ENCODE measurements at regions not wholly inside any gene's neighbourhood (a gene's known extent, or its start where the extent isn't known, plus 50 kb on each side); places are given as distances from the start of the nearest gene placed in this dataset.

- no peaks in the 10 kb centered on the region for H3K27me3 Mint-ChIP-seq
- H3K27ac Mint-ChIP-seq = no peak overlapping the region
- peaks cover 3% of the 10 kb centered on the region for H3K36me3 Mint-ChIP-seq (ENCODE audit: low read depth)
- DNase-seq = no peak
- CTCF ChIA-PET = interaction anchor here (1.1 kb wide), 1 partner anchor 188 kb away, joined by 3 read pairs; no protein-coding TSS in a partner anchor
- intact Hi-C loops (cut with micrococcal nuclease) = no loop called here
- H3K9me3 Mint-ChIP-seq = peaks cover 8% of the 10 kb centered on the region
- H3K4me1 Mint-ChIP-seq = no peaks in the 10 kb centered on the region
- ATAC-seq (ENCODE audit: low read depth) = no peak
- no peak overlapping the region for H3K4me3 Mint-ChIP-seq
- TF ChIP-seq, protein P1, sequence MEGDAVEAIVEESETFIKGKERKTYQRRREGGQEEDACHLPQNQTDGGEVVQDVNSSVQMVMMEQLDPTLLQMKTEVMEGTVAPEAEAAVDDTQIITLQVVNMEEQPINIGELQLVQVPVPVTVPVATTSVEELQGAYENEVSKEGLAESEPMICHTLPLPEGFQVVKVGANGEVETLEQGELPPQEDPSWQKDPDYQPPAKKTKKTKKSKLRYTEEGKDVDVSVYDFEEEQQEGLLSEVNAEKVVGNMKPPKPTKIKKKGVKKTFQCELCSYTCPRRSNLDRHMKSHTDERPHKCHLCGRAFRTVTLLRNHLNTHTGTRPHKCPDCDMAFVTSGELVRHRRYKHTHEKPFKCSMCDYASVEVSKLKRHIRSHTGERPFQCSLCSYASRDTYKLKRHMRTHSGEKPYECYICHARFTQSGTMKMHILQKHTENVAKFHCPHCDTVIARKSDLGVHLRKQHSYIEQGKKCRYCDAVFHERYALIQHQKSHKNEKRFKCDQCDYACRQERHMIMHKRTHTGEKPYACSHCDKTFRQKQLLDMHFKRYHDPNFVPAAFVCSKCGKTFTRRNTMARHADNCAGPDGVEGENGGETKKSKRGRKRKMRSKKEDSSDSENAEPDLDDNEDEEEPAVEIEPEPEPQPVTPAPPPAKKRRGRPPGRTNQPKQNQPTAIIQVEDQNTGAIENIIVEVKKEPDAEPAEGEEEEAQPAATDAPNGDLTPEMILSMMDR (IDR thresholded peaks at IDR 0.05) = no peak
- POLR2A ChIA-PET = no interaction called here
Observed at GRCh38 chr4:128379860-128380259, 92.2 kb upstream of the PGRMC2 start.

GRCh38 chr4:128378668-128379067 is 91.1 kb upstream of the PGRMC2 start:
- ATAC-seq (ENCODE audit: low read depth) (no peak), DNase-seq (no peak)
- H3K27me3 Mint-ChIP-seq = no peaks in the 10 kb centered on the region
- H3K4me3 Mint-ChIP-seq = no peak overlapping the region
- TF ChIP-seq, protein P1 (IDR thresholded peaks at IDR 0.05) = no peak
- H3K9me3 Mint-ChIP-seq = peaks cover 8% of the 10 kb centered on the region
- H3K36me3 Mint-ChIP-seq (ENCODE audit: low read depth) = peaks cover 3% of the 10 kb centered on the region
- no peak overlapping the region for H3K27ac Mint-ChIP-seq
- CTCF ChIA-PET = interaction anchor here (1.1 kb wide), 1 partner anchor 187 kb away, joined by 3 read pairs; no protein-coding TSS in a partner anchor
- POLR2A ChIA-PET = no interaction called here
- intact Hi-C loops (cut with micrococcal nuclease) = no loop called here
- H3K4me1 Mint-ChIP-seq = no peaks in the 10 kb centered on the region

DNA sequence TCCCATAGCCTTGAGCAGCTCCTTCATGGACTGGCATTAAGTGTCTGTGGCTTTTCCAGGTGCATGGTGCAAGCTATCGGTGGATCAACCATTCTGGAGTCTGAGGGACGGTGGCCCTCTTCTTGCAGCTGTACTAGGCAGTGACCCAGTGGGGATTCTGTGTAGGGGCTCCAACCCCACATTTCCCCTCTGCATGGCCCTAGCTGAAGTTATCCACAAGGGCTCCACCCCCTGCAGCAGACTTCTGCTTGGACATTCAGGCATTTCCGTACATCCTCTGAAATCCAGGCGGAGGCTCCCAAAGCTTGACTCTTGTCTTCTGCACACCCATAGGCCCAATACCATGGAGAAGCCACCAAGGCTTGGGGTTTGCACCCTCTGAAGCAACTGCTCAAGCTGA is 89.3 kb upstream of the PGRMC2 start:
- Mint-ChIP-seq H3K27ac (no peak overlapping the region), H3K9me3 (peaks cover 8% of the 10 kb centered on the region), H3K4me3 (no peak overlapping the region), H3K36me3 (ENCODE audit: low read depth) (peaks cover 3% of the 10 kb centered on the region), H3K27me3 (no peaks in the 10 kb centered on the region), H3K4me1 (no peaks in the 10 kb centered on the region)
- no peak for ATAC-seq (ENCODE audit: low read depth)
- no peak for DNase-seq
- ChIA-PET CTCF (no interaction called here), POLR2A (no interaction called here)
- intact Hi-C loops (cut with micrococcal nuclease) = no loop called here
- TF ChIP-seq, protein P1 (IDR thresholded peaks at IDR 0.05) = no peak

GRCh38 chr4:128376303-128376702 is 88.7 kb upstream of the PGRMC2 start:
- CTCF ChIA-PET = no interaction called here
- Mint-ChIP-seq H3K36me3 (ENCODE audit: low read depth) (peaks cover 3% of the 10 kb centered on the region), H3K4me3 (no peak overlapping the region), H3K4me1 (no peaks in the 10 kb centered on the region), H3K27me3 (no peaks in the 10 kb centered on the region), H3K9me3 (peaks cover 8% of the 10 kb centered on the region), H3K27ac (no peak overlapping the region)
- intact Hi-C loops (cut with micrococcal nuclease) = no loop called here
- TF ChIP-seq, protein P1 (IDR thresholded peaks at IDR 0.05) = no peak
- POLR2A ChIA-PET = no interaction called here
- DNase-seq (no peak), ATAC-seq (ENCODE audit: low read depth) (no peak)

GRCh38 chr4:128373628-128374027 is 86.0 kb upstream of the PGRMC2 start:
- ATAC-seq (ENCODE audit: low read depth) (no peak), DNase-seq (no peak)
- Mint-ChIP-seq H3K9me3 (peaks cover 8% of the 10 kb centered on the region), H3K27me3 (no peaks in the 10 kb centered on the region), H3K36me3 (ENCODE audit: low read depth) (peaks cover 3% of the 10 kb centered on the region), H3K4me3 (no peak overlapping the region), H3K27ac (no peak overlapping the region), H3K4me1 (no peaks in the 10 kb centered on the region)
- CTCF ChIA-PET = no interaction called here
- intact Hi-C loops (cut with micrococcal nuclease) = no loop called here
- TF ChIP-seq, protein P1 (IDR thresholded peaks at IDR 0.05) = no peak
- POLR2A ChIA-PET = no interaction called here

All from activated B cell treated with CpG ODN at 0.5 μM for 24 hours (primary cell).